ENCODE measurements at regions not wholly inside any gene's neighbourhood (a gene's known extent, or its start where the extent isn't known, plus 50 kb on each side); places are given as distances from the start of the nearest gene placed in this dataset.
"Not testable (repeated sequence)": the region's sequence is repeated elsewhere in the genome, so short reads cannot be mapped to it uniquely, and the experiment has no call there.

- H3K4me1 ChIP-seq: no peaks in the 10 kb centered on the region
- H3K36me3 ChIP-seq: no peaks in the 10 kb centered on the region
- no peaks in the 10 kb centered on the region for H3K9me3 ChIP-seq
- DNase-seq (no peak), ATAC-seq (ENCODE audit: low FRiP score in 2 of 2) (no peak)
- 67 to 70% methylated on average over 5 of the region's 5 CpGs for WGBS, 2 donors
- H3K27ac ChIP-seq: no peak overlapping the region
- H3K4me3 ChIP-seq: no peak overlapping the region
- no peak for TF ChIP-seq POLR2A (IDR thresholded peaks at IDR 0.05)
- TF ChIP-seq CTCF (IDR thresholded peaks at IDR 0.05): no peak
- no peak for TF ChIP-seq POLR2AphosphoS5 (IDR thresholded peaks at IDR 0.05)
- TF ChIP-seq EP300 (IDR thresholded peaks at IDR 0.05): no peak
- H3K27me3 ChIP-seq: no peaks in the 10 kb centered on the region
Measured at GRCh38 chr5:103867857-103868598, 305.4 kb upstream of the NUDT12 start.

GRCh38 chr5:103866169-103866568 is 303.6 kb upstream of the NUDT12 start:
- TF ChIP-seq EP300 (IDR thresholded peaks at IDR 0.05) (no peak), POLR2A (IDR thresholded peaks at IDR 0.05) (no peak), CTCF (IDR thresholded peaks at IDR 0.05) (no peak), POLR2AphosphoS5 (IDR thresholded peaks at IDR 0.05) (no peak)
- Histone ChIP-seq H3K4me1 (no peaks in the 10 kb centered on the region), H3K27me3 (no peaks in the 10 kb centered on the region), H3K4me3 (no peak overlapping the region), H3K36me3 (no peaks in the 10 kb centered on the region), H3K27ac (no peak overlapping the region), H3K9me3 (no peaks in the 10 kb centered on the region)
- DNase-seq (no peak), ATAC-seq (ENCODE audit: low FRiP score in 2 of 2) (no peak)
- WGBS, 2 donors: 79 to 82% methylated on average over 1 of the region's 1 CpG

- Histone ChIP-seq H3K27ac (no peak overlapping the region), H3K36me3 (no peaks in the 10 kb centered on the region), H3K9me3 (no peaks in the 10 kb centered on the region), H3K4me3 (no peak overlapping the region), H3K4me1 (no peaks in the 10 kb centered on the region), H3K27me3 (no peaks in the 10 kb centered on the region)
- TF ChIP-seq POLR2A (IDR thresholded peaks at IDR 0.05): no peak
- TF ChIP-seq EP300 (IDR thresholded peaks at IDR 0.05): no peak
- TF ChIP-seq POLR2AphosphoS5 (IDR thresholded peaks at IDR 0.05): no peak
- TF ChIP-seq CTCF (IDR thresholded peaks at IDR 0.05): no peak
- WGBS, 2 donors: 57 to 78% methylated on average over 3 of the region's 3 CpGs
- DNase-seq (no peak), ATAC-seq (ENCODE audit: low FRiP score in 2 of 2) (no peak)
Measured at GRCh38 chr5:103862398-103862797, 299.8 kb upstream of the NUDT12 start.

- TF ChIP-seq EP300 (IDR thresholded peaks at IDR 0.05) (no peak), CTCF (IDR thresholded peaks at IDR 0.05) (no peak), POLR2AphosphoS5 (IDR thresholded peaks at IDR 0.05) (no peak), POLR2A (IDR thresholded peaks at IDR 0.05) (no peak)
- H3K27me3 ChIP-seq: no peaks in the 10 kb centered on the region
- WGBS, 2 donors: 86 to 91% methylated on average over 3 of the region's 3 CpGs
Measured at GRCh38 chr5:103860327-103860726, 297.7 kb upstream of the NUDT12 start.

GRCh38 chr5:103858367-103858766 is 295.8 kb upstream of the NUDT12 start:
- H3K36me3 ChIP-seq; DNase-seq; H3K27me3 ChIP-seq; H3K27ac ChIP-seq; H3K9me3 ChIP-seq; ATAC-seq (ENCODE audit: low FRiP score in 2 of 2); H3K4me1 ChIP-seq; H3K4me3 ChIP-seq: not testable (repeated sequence)
- WGBS, 2 donors: 86 to 92% methylated on average over 3 of the region's 3 CpGs

More at GRCh38 chr5:103860327-103860726, 297.7 kb upstream of the NUDT12 start:
- ATAC-seq (ENCODE audit: low FRiP score in 2 of 2) (no peak), DNase-seq (no peak)
- H3K9me3 ChIP-seq: no peaks in the 10 kb centered on the region
- no peaks in the 10 kb centered on the region for H3K4me1 ChIP-seq
- no peak overlapping the region for H3K4me3 ChIP-seq
- H3K27ac ChIP-seq: no peak overlapping the region
- no peaks in the 10 kb centered on the region for H3K36me3 ChIP-seq
